Duodenal mucosa (tissue), 2 donors: ENCODE measurements at regions not wholly inside any gene's neighbourhood (a gene's known extent, or its start where the extent isn't known, plus 50 kb on each side); places are given as distances from the start of the nearest gene placed in this dataset.

Experiments
- H3K27ac ChIP-seq: one replicate; pipeline ENCODE4 v1.7.0; 2013; ENCODE audit warnings: low read depth, low read length
- H3K27me3 ChIP-seq, 2 donors: one replicate each; pipeline ENCODE4 v1.7.0; 2013; ENCODE audit warnings: low read length in 2 of 2, control low read depth in 1 of 2; ENCODE audit not compliant: insufficient read depth in 2 of 2, control insufficient read depth in 1 of 2
- H3K36me3 ChIP-seq, 2 donors: one replicate each; pipeline ENCODE4 v1.7.0; 2013; ENCODE audit warnings: low read length in 2 of 2, control low read depth in 1 of 2; ENCODE audit not compliant: insufficient read depth in 2 of 2, control insufficient read depth in 1 of 2
- H3K4me1 ChIP-seq, 2 donors: one replicate each; pipeline ENCODE4 v1.7.0; 2013; ENCODE audit warnings: low read length in 2 of 2, control low read depth in 1 of 2; ENCODE audit not compliant: insufficient read depth in 2 of 2, control insufficient read depth in 1 of 2
- H3K4me3 ChIP-seq, 2 donors: one replicate each; pipeline ENCODE4 v1.7.0; 2013; ENCODE audit warnings: low read length in 2 of 2, low read depth in 1 of 2
- H3K9ac ChIP-seq, 2 donors: one replicate each; pipeline ENCODE4 v1.7.0; 2013; ENCODE audit warnings: low read length in 2 of 2, low read depth in 1 of 2
- H3K9me3 ChIP-seq, 2 donors: one replicate each; pipeline ENCODE4 v1.7.0; 2013; ENCODE audit warnings: low read length in 2 of 2, control low read depth in 1 of 2; ENCODE audit not compliant: control insufficient read depth in 1 of 2

- Histone ChIP-seq H3K9me3 (no peaks in the 10 kb centered on the region), H3K36me3 (no peaks in the 10 kb centered on the region), H3K27me3 (no peaks in the 10 kb centered on the region), H3K4me1 (no peaks in the 10 kb centered on the region), H3K9ac (no peak overlapping the region), H3K4me3 (no peak overlapping the region), H3K27ac (no peak overlapping the region)
These were observed 1707.6 kb upstream of the RAG2 start for GRCh38 chr11:38305682-38306081.

GRCh38 chr11:38304926-38305325, 1706.9 kb upstream of the RAG2 start:
- H3K9ac ChIP-seq = no peak overlapping the region

DNA sequence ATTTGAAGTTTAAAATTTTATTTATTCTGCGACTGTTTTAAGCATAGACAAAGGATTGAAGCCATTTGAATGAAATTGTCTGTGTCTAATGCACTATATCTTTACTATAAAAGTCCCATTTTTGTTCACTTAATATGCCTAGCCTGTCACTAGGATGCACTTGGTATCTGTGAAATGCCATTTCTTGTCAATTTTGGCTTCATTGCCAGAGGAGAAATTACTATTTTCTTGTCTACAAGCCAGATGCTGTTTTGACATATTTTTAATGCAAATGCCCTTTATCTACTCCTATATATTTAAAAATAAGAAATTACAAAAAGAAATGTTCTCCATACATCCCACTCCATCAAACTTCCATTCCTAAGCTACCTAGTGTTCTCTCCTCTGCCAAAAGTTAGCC, 1704.5 kb upstream of the RAG2 start:
- no peaks in the 10 kb centered on the region for H3K4me1 ChIP-seq
- H3K27ac ChIP-seq = no peak overlapping the region
- H3K27me3 ChIP-seq = no peaks in the 10 kb centered on the region
- H3K9ac ChIP-seq = no peak overlapping the region
- H3K4me3 ChIP-seq = no peak overlapping the region
- no peaks in the 10 kb centered on the region for H3K9me3 ChIP-seq
- no peaks in the 10 kb centered on the region for H3K36me3 ChIP-seq

More at GRCh38 chr11:38304926-38305325, 1706.9 kb upstream of the RAG2 start:
- Histone ChIP-seq H3K27me3 (no peaks in the 10 kb centered on the region), H3K36me3 (no peaks in the 10 kb centered on the region), H3K9me3 (no peaks in the 10 kb centered on the region), H3K27ac (no peak overlapping the region), H3K4me3 (no peak overlapping the region), H3K4me1 (no peaks in the 10 kb centered on the region)

GRCh38 chr11:38300570-38300969, 1702.5 kb upstream of the RAG2 start:
- no peaks in the 10 kb centered on the region for H3K4me1 ChIP-seq
- H3K9ac ChIP-seq = no peak overlapping the region
- no peaks in the 10 kb centered on the region for H3K9me3 ChIP-seq
- no peak overlapping the region for H3K27ac ChIP-seq
- H3K36me3 ChIP-seq = no peaks in the 10 kb centered on the region
- H3K27me3 ChIP-seq = no peaks in the 10 kb centered on the region
- H3K4me3 ChIP-seq = no peak overlapping the region

GRCh38 chr11:38296211-38296776, 1698.3 kb upstream of the RAG2 start:
- H3K9me3 ChIP-seq = no peaks in the 10 kb centered on the region
- H3K27ac ChIP-seq = no peak overlapping the region
- H3K4me3 ChIP-seq = no peak overlapping the region
- no peaks in the 10 kb centered on the region for H3K36me3 ChIP-seq
- no peaks in the 10 kb centered on the region for H3K27me3 ChIP-seq
- no peaks in the 10 kb centered on the region for H3K4me1 ChIP-seq
- H3K9ac ChIP-seq = no peak overlapping the region

GRCh38 chr11:38282718-38283117, 1684.7 kb upstream of the RAG2 start:
- H3K4me3 ChIP-seq = no peak overlapping the region
- H3K9me3 ChIP-seq = no peaks in the 10 kb centered on the region
- no peak overlapping the region for H3K9ac ChIP-seq
- no peak overlapping the region for H3K27ac ChIP-seq
- no peaks in the 10 kb centered on the region for H3K36me3 ChIP-seq
- no peaks in the 10 kb centered on the region for H3K27me3 ChIP-seq
- H3K4me1 ChIP-seq = no peaks in the 10 kb centered on the region

DNA sequence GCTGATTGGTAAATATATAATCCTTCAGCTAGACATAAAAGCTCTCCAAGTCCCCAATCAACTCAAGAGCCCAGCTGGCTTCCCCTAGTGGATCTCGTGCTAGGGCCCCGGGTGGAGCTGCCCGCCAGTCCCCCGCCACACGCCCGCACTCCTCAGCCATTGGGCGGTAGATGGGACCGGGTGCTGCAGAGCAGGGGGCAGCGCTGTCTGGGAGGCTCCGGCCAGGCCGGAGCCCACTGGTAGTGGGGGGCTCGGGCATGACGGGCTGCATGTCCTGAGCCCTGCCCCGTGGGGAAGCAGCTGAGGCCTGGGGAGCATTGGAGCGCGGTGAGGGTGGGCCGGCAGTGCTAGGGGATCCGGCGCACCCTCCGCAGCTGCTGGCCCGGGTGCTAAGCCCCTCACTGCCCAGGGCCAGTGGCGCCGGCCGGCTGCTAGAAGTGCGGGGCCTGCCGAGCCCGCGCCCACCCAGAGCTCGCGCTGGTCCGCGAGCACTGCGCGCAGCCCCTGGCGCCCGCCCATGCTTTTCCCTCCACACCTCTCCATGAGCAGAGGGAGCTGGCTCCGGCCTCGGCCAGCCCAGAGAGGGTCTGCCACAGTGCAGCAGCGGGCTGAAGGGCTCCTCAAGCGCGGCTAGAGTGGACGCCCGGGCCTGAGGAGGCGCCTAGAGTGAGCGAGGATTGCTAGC, 1680.6 kb upstream of the RAG2 start:
- H3K9ac ChIP-seq = no peak overlapping the region
- no peaks in the 10 kb centered on the region for H3K4me1 ChIP-seq
- no peak overlapping the region for H3K27ac ChIP-seq
- H3K4me3 ChIP-seq = no peak overlapping the region
- no peaks in the 10 kb centered on the region for H3K27me3 ChIP-seq
- no peaks in the 10 kb centered on the region for H3K36me3 ChIP-seq
- no peaks in the 10 kb centered on the region for H3K9me3 ChIP-seq

GRCh38 chr11:38274031-38274430, 1676.0 kb upstream of the RAG2 start:
- Histone ChIP-seq H3K9ac (no peak overlapping the region), H3K27me3 (no peaks in the 10 kb centered on the region), H3K36me3 (no peaks in the 10 kb centered on the region), H3K9me3 (no peaks in the 10 kb centered on the region), H3K4me1 (no peaks in the 10 kb centered on the region), H3K27ac (no peak overlapping the region), H3K4me3 (no peak overlapping the region)

DNA sequence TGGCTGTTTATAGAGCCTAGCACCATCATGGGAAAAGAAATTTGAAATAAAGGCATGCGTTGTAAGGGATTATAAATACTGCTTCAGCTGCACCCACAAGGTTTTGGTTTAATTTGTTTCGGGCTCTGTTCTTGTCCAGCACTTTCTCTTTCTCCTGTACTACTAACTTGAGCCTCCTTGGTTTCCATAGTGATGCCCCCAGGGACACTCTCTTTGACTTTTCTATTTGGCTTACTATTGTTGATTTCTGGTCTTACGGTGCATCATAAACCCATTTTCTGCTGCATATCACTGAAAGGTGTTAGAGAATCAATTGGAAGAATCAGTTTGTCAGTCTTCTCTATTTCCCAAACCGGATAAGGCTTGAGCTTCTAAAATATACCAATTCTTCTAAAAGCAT, 1674.3 kb upstream of the RAG2 start:
- Histone ChIP-seq H3K4me3 (no peak overlapping the region), H3K27me3 (no peaks in the 10 kb centered on the region), H3K9me3 (no peaks in the 10 kb centered on the region), H3K36me3 (no peaks in the 10 kb centered on the region), H3K27ac (no peak overlapping the region), H3K9ac (no peak overlapping the region), H3K4me1 (no peaks in the 10 kb centered on the region)

GRCh38 chr11:38266691-38267090, 1668.7 kb upstream of the RAG2 start:
- Histone ChIP-seq H3K9ac (no peak overlapping the region), H3K4me3 (no peak overlapping the region), H3K27ac (no peak overlapping the region), H3K27me3 (no peaks in the 10 kb centered on the region), H3K9me3 (no peaks in the 10 kb centered on the region), H3K4me1 (no peaks in the 10 kb centered on the region), H3K36me3 (no peaks in the 10 kb centered on the region)
